Mucosa of descending colon (tissue), 3 donors: ENCODE measurements at regions not wholly inside any gene's neighbourhood (a gene's known extent, or its start where the extent isn't known, plus 50 kb on each side); places are given as distances from the start of the nearest gene placed in this dataset.
A peak's percentile ranks its signal among the peaks of the same experiment; 100 is the strongest.

Source experiments
- ATAC-seq: fragments of 200-7000 bp; cut with Tn5 transposase; one replicate; pipeline ENCODE4 v1.9.1; 2020; ENCODE audit warnings: mild to moderate bottlenecking, moderate library complexity
- DNase-seq, 3 donors: peaks; one replicate each; pipeline ENCODE4 v3.0.0-alpha.2; 2020
- H3K36me3 ChIP-seq: fragments of 200-600 bp; one replicate; pipeline ENCODE4 v1.8.0; 2021; ENCODE audit warnings: low read depth, mild to moderate bottlenecking
- H3K4me1 ChIP-seq: fragments of 200-600 bp; one replicate; pipeline ENCODE4 v1.8.0; 2021; ENCODE audit warnings: low read depth, mild to moderate bottlenecking
- H3K4me3 ChIP-seq: fragments of 200-600 bp; one replicate; pipeline ENCODE4 v1.8.0; 2021; ENCODE audit warnings: mild to moderate bottlenecking
- H3K9me3 ChIP-seq: fragments of 200-600 bp; one replicate; pipeline ENCODE4 v1.8.0; 2021; ENCODE audit warnings: mild to moderate bottlenecking
- CTCF ChIP-seq: fragments of 200-600 bp; IDR thresholded peaks from one replicate; pipeline ENCODE4 v1.8.0; 2022; ENCODE audit warnings: antibody characterized with exemption, mild to moderate bottlenecking
- intact Hi-C, 2 donors: fragments of 100-400 bp; cut with DNase I in 1 of 2; cut with micrococcal nuclease in 1 of 2; formaldehyde crosslinking; loops; one replicate each; pipeline versions ENCODE4 v1.11.0 to v1.11.1; 2022; cut with DNase I, micrococcal nuclease
- donor health status: DM: no; HTN: no; CAD: no; lungs with moderate emphysema.
- donor health status: DM: no; HTN: no; CAD: no.
- donor health status: DM: no; HTN: yes; CAD: no.

GRCh38 chr14:65945327-65945726, 532.8 kb downstream of the FUT8 start:
- H3K36me3 ChIP-seq, result no peaks in the 10 kb centered on the region
- no peak for TF ChIP-seq CTCF
- H3K9me3 ChIP-seq, result no peaks in the 10 kb centered on the region
- H3K4me1 ChIP-seq, result no peaks in the 10 kb centered on the region
- DNase-seq (no peak), ATAC-seq (no peak)
- intact Hi-C loops, result no loop called here
- no peak overlapping the region for H3K4me3 ChIP-seq

GRCh38 chr14:65946494-65946893, 534.0 kb downstream of the FUT8 start:
- no peaks in the 10 kb centered on the region for H3K36me3 ChIP-seq
- DNase-seq (no peak), ATAC-seq (no peak)
- H3K9me3 ChIP-seq, result no peaks in the 10 kb centered on the region
- no peak for TF ChIP-seq CTCF
- intact Hi-C loops, result no loop called here
- H3K4me1 ChIP-seq, result no peaks in the 10 kb centered on the region
- H3K4me3 ChIP-seq, result no peak overlapping the region

GRCh38 chr14:65948302-65948701, 535.8 kb downstream of the FUT8 start:
- intact Hi-C loops, result no loop called here
- no peak for DNase-seq
- ATAC-seq, result no peak
- Histone ChIP-seq H3K4me1 (no peaks in the 10 kb centered on the region), H3K9me3 (no peaks in the 10 kb centered on the region), H3K4me3 (no peak overlapping the region), H3K36me3 (no peaks in the 10 kb centered on the region)
- no peak for TF ChIP-seq CTCF

GRCh38 chr14:65949711-65950516, 536.3 kb upstream of the CCDC196 start:
- peak in 1 of 3 donors; percentile 51 for DNase-seq
- H3K36me3 ChIP-seq, result no peaks in the 10 kb centered on the region

GRCh38 chr14:65954942-65955341, 531.2 kb upstream of the CCDC196 start:
- DNase-seq, result no peak
- no peak overlapping the region for H3K4me3 ChIP-seq
- H3K4me1 ChIP-seq, result peaks cover 16% of the 10 kb centered on the region
- H3K9me3 ChIP-seq, result no peaks in the 10 kb centered on the region
- no peaks in the 10 kb centered on the region for H3K36me3 ChIP-seq
- ATAC-seq, result no peak
- TF ChIP-seq CTCF, result no peak
- intact Hi-C loops, result loop anchor here in 1 of 2 donors (10.0 kb wide), 1 partner anchor 790 kb away; no protein-coding TSS in a partner anchor

More at GRCh38 chr14:65949711-65950516, 536.3 kb upstream of the CCDC196 start:
- no peak for TF ChIP-seq CTCF
- peak; percentile 52 for ATAC-seq
- Histone ChIP-seq H3K9me3 (no peaks in the 10 kb centered on the region), H3K4me3 (no peak overlapping the region), H3K4me1 (no peaks in the 10 kb centered on the region)
- intact Hi-C loops, result loop anchor here in 1 of 2 donors (10.0 kb wide), 1 partner anchor 785 kb away; no protein-coding TSS in a partner anchor
